Caki2 (cell line): ENCODE measurements at regions not wholly inside any gene's neighbourhood (a gene's known extent, or its start where the extent isn't known, plus 50 kb on each side); places are given as distances from the start of the nearest gene placed in this dataset.
A peak's percentile ranks its signal among the peaks of the same experiment; 100 is the strongest.

Experiments used
- DNase-seq: peaks from one replicate; pipeline ENCODE4 v3.0.0-alpha.2; 2015; ENCODE audit warnings: low read depth
- in situ Hi-C: cut with HindIII; loops from 2 replicates; pipeline ENCODE4 v1.10.0; 2016; ENCODE audit warnings: low sequenced_read_pairs, low pct_unique_long_range_greater_than_20kb, mixed read lengths

- in situ Hi-C loops = no loop called here
- DNase-seq = no peak
These were observed 80.4 kb upstream of the EEA1 start for GRCh38 chr12:93009533-93009932.

- no peak for DNase-seq
- in situ Hi-C loops = no loop called here
These were observed 81.4 kb upstream of the EEA1 start for GRCh38 chr12:93010461-93010860.

GRCh38 chr12:93011100-93011499 is 82.0 kb upstream of the EEA1 start:
- DNase-seq = no peak
- in situ Hi-C loops = no loop called here

- peak; percentile 35 for DNase-seq
- in situ Hi-C loops = no loop called here
These were observed 87.0 kb upstream of the EEA1 start for GRCh38 chr12:93015871-93016751.

- no peak for DNase-seq
- in situ Hi-C loops = no loop called here
These were observed 87.8 kb upstream of the EEA1 start for GRCh38 chr12:93016752-93017350.

GRCh38 chr12:93018610-93019009 is 89.5 kb upstream of the EEA1 start:
- DNase-seq = no peak
- in situ Hi-C loops = no loop called here

- in situ Hi-C loops = no loop called here
- no peak for DNase-seq
These were observed 90.3 kb upstream of the EEA1 start for GRCh38 chr12:93019212-93019927.

- no peak for DNase-seq
- in situ Hi-C loops = no loop called here
These were observed 91.0 kb upstream of the EEA1 start for GRCh38 chr12:93019975-93020630.

GRCh38 chr12:93020631-93021597 is 91.8 kb upstream of the EEA1 start:
- in situ Hi-C loops = no loop called here
- no peak for DNase-seq

GRCh38 chr12:93022603-93023340 is 93.7 kb upstream of the EEA1 start:
- in situ Hi-C loops = no loop called here
- no peak for DNase-seq

GRCh38 chr12:93025145-93026103 is 96.3 kb upstream of the EEA1 start:
- DNase-seq = peak; percentile 18
- in situ Hi-C loops = no loop called here

- in situ Hi-C loops = no loop called here
- DNase-seq = no peak
These were observed 97.9 kb upstream of the EEA1 start for GRCh38 chr12:93027041-93027440.

GRCh38 chr12:93029091-93029490 is 100.0 kb upstream of the EEA1 start:
- in situ Hi-C loops = no loop called here
- no peak for DNase-seq

GRCh38 chr12:93031028-93031427 is 101.9 kb upstream of the EEA1 start:
- in situ Hi-C loops = no loop called here
- no peak for DNase-seq

GRCh38 chr12:93032758-93033157 is 103.7 kb upstream of the EEA1 start:
- DNase-seq = no peak
- in situ Hi-C loops = no loop called here

GRCh38 chr12:93033948-93034347 is 104.9 kb upstream of the EEA1 start:
- no peak for DNase-seq
- in situ Hi-C loops = no loop called here
